ENCODE measurements at regions not wholly inside any gene's neighbourhood (a gene's known extent, or its start where the extent isn't known, plus 50 kb on each side); places are given as distances from the start of the nearest gene placed in this dataset.

DNA sequence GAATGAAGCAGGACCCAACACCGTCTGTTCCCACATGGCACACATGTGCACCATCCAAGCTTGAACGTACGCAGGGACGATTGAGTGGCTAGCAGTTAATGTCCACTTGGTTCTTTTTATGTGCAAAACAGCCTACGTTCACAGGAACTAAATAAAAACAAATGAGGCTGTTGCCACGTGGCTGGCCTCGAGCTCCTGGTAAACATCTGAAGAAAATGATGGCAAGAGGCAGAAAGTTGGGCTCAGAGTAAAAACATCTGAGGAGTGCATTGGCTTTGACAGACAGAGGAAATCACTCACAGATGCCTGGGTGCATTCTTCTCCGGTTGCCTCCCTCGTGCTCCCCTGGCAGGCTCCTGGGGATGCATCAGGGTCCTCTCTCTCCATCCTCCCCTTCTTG lies 177.9 kb downstream of the NRP2 start:
- TF ChIP-seq, protein P1, sequence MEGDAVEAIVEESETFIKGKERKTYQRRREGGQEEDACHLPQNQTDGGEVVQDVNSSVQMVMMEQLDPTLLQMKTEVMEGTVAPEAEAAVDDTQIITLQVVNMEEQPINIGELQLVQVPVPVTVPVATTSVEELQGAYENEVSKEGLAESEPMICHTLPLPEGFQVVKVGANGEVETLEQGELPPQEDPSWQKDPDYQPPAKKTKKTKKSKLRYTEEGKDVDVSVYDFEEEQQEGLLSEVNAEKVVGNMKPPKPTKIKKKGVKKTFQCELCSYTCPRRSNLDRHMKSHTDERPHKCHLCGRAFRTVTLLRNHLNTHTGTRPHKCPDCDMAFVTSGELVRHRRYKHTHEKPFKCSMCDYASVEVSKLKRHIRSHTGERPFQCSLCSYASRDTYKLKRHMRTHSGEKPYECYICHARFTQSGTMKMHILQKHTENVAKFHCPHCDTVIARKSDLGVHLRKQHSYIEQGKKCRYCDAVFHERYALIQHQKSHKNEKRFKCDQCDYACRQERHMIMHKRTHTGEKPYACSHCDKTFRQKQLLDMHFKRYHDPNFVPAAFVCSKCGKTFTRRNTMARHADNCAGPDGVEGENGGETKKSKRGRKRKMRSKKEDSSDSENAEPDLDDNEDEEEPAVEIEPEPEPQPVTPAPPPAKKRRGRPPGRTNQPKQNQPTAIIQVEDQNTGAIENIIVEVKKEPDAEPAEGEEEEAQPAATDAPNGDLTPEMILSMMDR (IDR thresholded peaks at IDR 0.05): no peak
- no peak for TF ChIP-seq POLR2A (IDR thresholded peaks at IDR 0.05)
- DNase-seq: no peak
- ATAC-seq: no peak
- no peaks in the 10 kb centered on the region for H3K36me3 ChIP-seq
- WGBS, 4 donors: 64 to 75% (median 69%) methylated on average over 9 of the region's 9 CpGs
- intact Hi-C loops (cut with DNase I): loop anchor here in 1 of 10 donors (5.0 kb wide), 1 partner anchor 313 kb away; no protein-coding TSS in a partner anchor
- H3K4me1 ChIP-seq: peaks cover 0 to 9% (median 0%) of the 10 kb centered on the region in 12 donors
- H3K27me3 ChIP-seq: no peaks in the 10 kb centered on the region
- no peak overlapping the region for H3K4me3 ChIP-seq
- peaks cover 0 to 3% (median 0%) of the 10 kb centered on the region in 12 donors for H3K9me3 ChIP-seq
- H3K27ac ChIP-seq: no peak overlapping the region

DNA sequence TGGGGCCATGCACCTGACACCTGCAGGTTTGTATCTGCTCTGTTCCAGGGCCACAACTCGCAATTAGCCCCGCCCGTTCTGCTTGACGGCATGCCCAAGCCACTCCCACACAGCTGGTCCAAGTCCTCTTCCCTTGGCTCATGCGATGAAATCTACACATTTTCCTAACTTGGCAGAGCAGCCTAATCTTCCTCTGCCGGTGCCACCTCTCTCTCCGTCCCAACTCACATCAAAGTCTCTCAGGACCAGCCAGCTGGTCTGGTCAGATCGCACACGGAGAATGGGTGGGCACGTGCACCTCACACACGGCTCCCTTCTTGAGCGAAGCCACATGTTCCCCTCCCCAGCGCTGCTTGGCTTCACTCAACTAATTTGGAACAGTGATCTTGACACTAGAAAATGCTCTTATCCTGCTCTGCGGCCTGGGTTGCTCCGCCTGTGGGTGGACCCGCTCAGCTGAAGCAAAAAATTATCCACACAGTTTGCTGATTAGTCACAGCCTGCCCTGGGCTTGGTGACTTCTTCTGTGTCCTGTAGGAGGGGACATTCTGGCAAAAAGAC lies 176.7 kb downstream of the NRP2 start:
- H3K27ac ChIP-seq: peak overlapping the region in 1 of 12 donors; percentile 22
- 59 to 73% (median 66%) methylated on average over 16 of the region's 16 CpGs for WGBS, 4 donors
- peak in 4 of 5 donors; percentile 33 to 65 (median 38) for DNase-seq

DNA sequence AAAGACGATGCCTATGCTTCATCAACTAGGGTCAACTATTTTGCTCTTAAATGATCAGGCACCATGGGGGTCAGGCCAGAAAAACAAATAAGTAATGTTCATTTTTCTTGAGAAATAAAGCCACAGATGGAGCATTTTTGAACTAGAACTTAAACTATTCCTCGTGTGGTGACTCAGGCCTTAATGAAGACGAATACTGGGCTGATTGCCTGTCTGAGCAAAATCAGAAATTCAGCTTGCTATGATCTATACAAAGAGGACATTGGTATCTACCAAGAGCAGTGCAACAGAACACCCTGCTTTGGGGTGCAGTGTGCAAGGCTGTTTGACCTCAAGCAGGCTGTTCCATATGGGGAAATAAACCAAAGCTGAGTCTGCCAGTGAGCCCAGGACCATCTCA lies 176.0 kb downstream of the NRP2 start:
- WGBS, 4 donors: 76 to 86% (median 83%) methylated on average over 3 of the region's 3 CpGs
- intact Hi-C loops (cut with DNase I): no loop called here
- no peak overlapping the region for H3K4me3 ChIP-seq
- no peak for ATAC-seq
- peaks cover 0 to 9% (median 0%) of the 10 kb centered on the region in 12 donors for H3K4me1 ChIP-seq
- peaks cover 0 to 3% (median 0%) of the 10 kb centered on the region in 12 donors for H3K9me3 ChIP-seq
- no peaks in the 10 kb centered on the region for H3K27me3 ChIP-seq
- no peak for DNase-seq
- no peaks in the 10 kb centered on the region for H3K36me3 ChIP-seq
- H3K27ac ChIP-seq: no peak overlapping the region
- no peak for TF ChIP-seq POLR2A (IDR thresholded peaks at IDR 0.05)
- TF ChIP-seq, protein P1 (IDR thresholded peaks at IDR 0.05): no peak

More for the DNA sequence above, 176.7 kb downstream of the NRP2 start:
- TF ChIP-seq, protein P1 (IDR thresholded peaks at IDR 0.05): peak in 3 of 12 donors; percentile 17 to 34 (median 27)
- TF ChIP-seq POLR2A (IDR thresholded peaks at IDR 0.05): no peak
- Histone ChIP-seq H3K9me3 (peaks cover 0 to 3% (median 0%) of the 10 kb centered on the region in 12 donors), H3K27me3 (no peaks in the 10 kb centered on the region), H3K4me3 (peak overlapping the region in 1 of 12 donors; percentile 13), H3K4me1 (peaks cover 0 to 9% (median 0%) of the 10 kb centered on the region in 12 donors), H3K36me3 (no peaks in the 10 kb centered on the region)
- intact Hi-C loops (cut with DNase I): no loop called here
- peak; percentile 49 to 87 (median 82) for ATAC-seq

DNA sequence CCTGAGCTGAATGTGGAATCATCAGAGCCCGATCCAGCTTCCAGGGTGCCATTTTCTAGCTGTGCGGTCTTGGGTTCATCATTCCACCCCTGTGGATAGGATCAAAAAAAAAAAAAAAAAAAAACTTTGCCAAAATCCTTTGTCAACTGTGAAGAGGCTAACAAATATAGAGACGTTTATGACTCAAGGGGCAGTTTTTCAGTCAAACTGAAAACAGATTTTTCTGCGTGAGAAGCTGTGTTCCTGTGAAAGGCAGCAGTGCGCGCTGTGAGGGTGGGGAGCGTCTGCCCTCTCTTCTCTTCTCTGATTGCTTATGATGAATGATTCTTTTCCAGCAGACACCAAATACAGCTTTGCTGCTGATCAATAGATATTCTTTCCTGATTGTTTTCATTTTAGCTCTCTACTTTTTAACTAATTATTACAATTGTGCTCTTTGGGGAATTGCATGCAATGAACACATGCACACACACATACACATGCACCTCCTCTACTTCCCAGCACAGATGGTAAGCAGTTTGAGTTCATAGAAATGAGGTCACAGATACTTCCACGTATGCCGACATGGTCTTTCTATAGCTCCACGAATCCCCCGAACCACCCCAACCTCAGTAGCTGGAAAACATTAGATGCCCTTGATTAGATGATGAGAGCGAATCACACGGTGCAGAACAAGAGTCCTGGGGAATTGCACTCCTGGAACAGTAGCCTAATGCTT lies 175.4 kb downstream of the NRP2 start:
- Histone ChIP-seq H3K9me3 (peaks cover 0 to 3% (median 0%) of the 10 kb centered on the region in 12 donors), H3K27me3 (no peaks in the 10 kb centered on the region), H3K4me1 (peaks cover 0 to 9% (median 0%) of the 10 kb centered on the region in 12 donors), H3K27ac (no peak overlapping the region), H3K4me3 (no peak overlapping the region), H3K36me3 (no peaks in the 10 kb centered on the region)
- no peak for ATAC-seq
- intact Hi-C loops (cut with DNase I): no loop called here
- no peak for TF ChIP-seq POLR2A (IDR thresholded peaks at IDR 0.05)
- TF ChIP-seq, protein P1 (IDR thresholded peaks at IDR 0.05): no peak
- WGBS, 4 donors: 82 to 92% (median 85%) methylated on average over 13 of the region's 13 CpGs
- no peak for DNase-seq
